H9 (cell line): ENCODE measurements at regions not wholly inside any gene's neighbourhood (a gene's known extent, or its start where the extent isn't known, plus 50 kb on each side); places are given as distances from the start of the nearest gene placed in this dataset.

Experiments used
- DNase-seq: peaks from one replicate; pipeline ENCODE4 v3.0.0-alpha.2; 2017
- H2AFZ ChIP-seq: one replicate; pipeline ENCODE4 v1.6.1; 2013; ENCODE audit warnings: mild to moderate bottlenecking, low read length, control low read depth, moderate library complexity
- H2AK5ac ChIP-seq: 2 replicates; pipeline ENCODE4 v1.6.1; 2013; ENCODE audit warnings: low read length, control low read depth, mixed read lengths; ENCODE audit not compliant: insufficient read length
- H2BK120ac ChIP-seq: one replicate; pipeline ENCODE4 v1.6.1; 2013; ENCODE audit warnings: low read depth, mild to moderate bottlenecking, low read length, control low read depth, inconsistent platforms; ENCODE audit not compliant: poor library complexity, severe bottlenecking
- H2BK12ac ChIP-seq: 2 replicates; pipeline ENCODE4 v1.6.1; 2013; ENCODE audit warnings: low read length, control low read depth, mixed read lengths, low read depth; ENCODE audit not compliant: insufficient read length
- H2BK15ac ChIP-seq: 2 replicates; pipeline ENCODE4 v1.6.1; 2013; ENCODE audit warnings: low read depth, low read length, control low read depth
- H2BK20ac ChIP-seq: one replicate; pipeline ENCODE4 v1.6.1; 2013; ENCODE audit warnings: low read depth, mild to moderate bottlenecking, low read length, control low read depth, inconsistent platforms; ENCODE audit not compliant: poor library complexity, severe bottlenecking
- H2BK5ac ChIP-seq: 2 replicates; pipeline ENCODE4 v1.6.1; 2013; ENCODE audit warnings: low read length, control low read depth, mixed read lengths; ENCODE audit not compliant: insufficient read length
- H3K14ac ChIP-seq: 2 replicates; pipeline ENCODE4 v1.6.1; 2013; ENCODE audit warnings: low read length, control low read depth; ENCODE audit not compliant: insufficient read depth
- H3K18ac ChIP-seq: 2 replicates; pipeline ENCODE4 v1.6.1; 2013; ENCODE audit warnings: low read depth, mild to moderate bottlenecking, mixed read lengths, low read length, control low read depth; ENCODE audit not compliant: insufficient read length
- H3K23ac ChIP-seq: 2 replicates; pipeline ENCODE4 v1.6.1; 2013; ENCODE audit warnings: low read length, control low read depth, mixed read lengths, low read depth; ENCODE audit not compliant: insufficient read length
- H3K23me2 ChIP-seq: 2 replicates; pipeline ENCODE4 v1.6.1; 2013; ENCODE audit warnings: low read depth, mild to moderate bottlenecking, mixed read lengths, low read length, control low read depth; ENCODE audit not compliant: insufficient read length, poor library complexity, severe bottlenecking
- H3K27ac ChIP-seq: 2 replicates; pipeline ENCODE4 v1.5.1; 2013; ENCODE audit warnings: low read length, control low read depth, mixed read lengths, low read depth; ENCODE audit not compliant: insufficient read length
- H3K27me3 ChIP-seq: 2 replicates; pipeline ENCODE4 v1.6.1; 2013; ENCODE audit warnings: low read length, control low read depth, inconsistent platforms; ENCODE audit not compliant: insufficient read depth
- H3K4ac ChIP-seq: 2 replicates; pipeline ENCODE4 v1.6.1; 2013; ENCODE audit warnings: low read depth, mild to moderate bottlenecking, control low read depth, inconsistent platforms, low read length, moderate library complexity
- H3K4me1 ChIP-seq: 2 replicates; pipeline ENCODE4 v1.6.1; 2013; ENCODE audit warnings: low read length, control low read depth, inconsistent platforms; ENCODE audit not compliant: insufficient read depth
- H3K4me2 ChIP-seq: 2 replicates; pipeline ENCODE4 v1.6.1; 2013; ENCODE audit warnings: low read length, control low read depth, mixed read lengths; ENCODE audit not compliant: insufficient read length, insufficient read depth
- H3K56ac ChIP-seq: 2 replicates; pipeline ENCODE4 v1.6.1; 2013; ENCODE audit warnings: low read depth, mild to moderate bottlenecking, mixed read lengths, low read length, control low read depth; ENCODE audit not compliant: insufficient read length
- H3K79me1 ChIP-seq: 2 replicates; pipeline ENCODE4 v1.6.1; 2013; ENCODE audit warnings: low read depth, mild to moderate bottlenecking, moderate library complexity, low read length, control low read depth, inconsistent platforms; ENCODE audit not compliant: insufficient read depth, poor library complexity, severe bottlenecking
- H3K79me2 ChIP-seq: 2 replicates; pipeline ENCODE4 v1.6.1; 2013; ENCODE audit warnings: low read length, control low read depth, inconsistent platforms; ENCODE audit not compliant: insufficient read depth
- H3K9ac ChIP-seq: 2 replicates; pipeline ENCODE4 v1.6.1; 2013; ENCODE audit warnings: low read length, control low read depth, mixed read lengths; ENCODE audit not compliant: insufficient read length; ENCODE audit errors: extremely low read depth
- H3K9me3 ChIP-seq: one replicate; pipeline ENCODE4 v1.6.1; 2013; ENCODE audit warnings: low read depth, low read length, inconsistent platforms; ENCODE audit not compliant: control insufficient read depth
- H3T11ph ChIP-seq: one replicate; pipeline ENCODE4 v1.6.1; 2013; ENCODE audit warnings: mild to moderate bottlenecking, low read length, control low read depth, inconsistent platforms
- H4K20me1 ChIP-seq: one replicate; pipeline ENCODE4 v1.6.1; 2013; ENCODE audit not compliant: control insufficient read depth, insufficient read length, insufficient read depth
- H4K5ac ChIP-seq: 2 replicates; pipeline ENCODE4 v1.6.1; 2013; ENCODE audit warnings: low read depth, mild to moderate bottlenecking, mixed read lengths, low read length, control low read depth; ENCODE audit not compliant: insufficient read length
- H4K8ac ChIP-seq: replicated peaks from 2 replicates; pipeline ENCODE4 v1.6.1; 2013; ENCODE audit warnings: low read length, control low read depth, mixed read lengths, low read depth; ENCODE audit not compliant: insufficient read length
- H4K91ac ChIP-seq: 2 replicates; pipeline ENCODE4 v1.6.1; 2013; ENCODE audit warnings: low read depth, mild to moderate bottlenecking, moderate library complexity, mixed read lengths, low read length, control low read depth; ENCODE audit not compliant: insufficient read length
- H3K27ac Mint-ChIP-seq, 3 experiments: 2 replicates in 2 of 3; 3 replicates in 1 of 3; pipeline ENCODE4 v1.8.0; 2020 to 2021; ENCODE audit warnings: mixed read lengths in 3 of 3, mild to moderate bottlenecking in 1 of 3, moderate library complexity in 1 of 3
- H3K27me3 Mint-ChIP-seq: 2 replicates; pipeline ENCODE4 v1.8.0; 2021; ENCODE audit warnings: low read depth, mild to moderate bottlenecking, moderate library complexity, mixed read lengths
- H3K36me3 Mint-ChIP-seq, 3 experiments: 2 replicates in 2 of 3; 3 replicates in 1 of 3; pipeline ENCODE4 v1.8.0; 2020 to 2021; ENCODE audit warnings: low read depth in 3 of 3, mixed read lengths in 3 of 3; ENCODE audit not compliant: insufficient read depth in 1 of 3
- H3K4me1 Mint-ChIP-seq, 2 experiments: 2 replicates each; pipeline ENCODE4 v1.8.0; 2020; ENCODE audit warnings: mixed read lengths in 2 of 2
- H3K4me3 Mint-ChIP-seq, 2 experiments: 2 replicates in 1 of 2; 3 replicates in 1 of 2; pipeline ENCODE4 v1.8.0; 2020 to 2021; ENCODE audit warnings: mild to moderate bottlenecking in 2 of 2, mixed read lengths in 2 of 2, moderate library complexity in 1 of 2
- H3K9me3 Mint-ChIP-seq, 2 experiments: 2 replicates in 1 of 2; 3 replicates in 1 of 2; pipeline ENCODE4 v1.8.0; 2020; ENCODE audit warnings: mild to moderate bottlenecking in 2 of 2, mixed read lengths in 2 of 2, moderate library complexity in 1 of 2
- CTCF ChIP-seq: fragments of 200-600 bp; sonication (generic); conservative IDR thresholded peaks from 3 replicates; pipeline ENCODE4 v1.8.0; 2021; ENCODE audit warnings: antibody characterized with exemption, mild to moderate bottlenecking
- WGBS: extraction: QIAGEN DNeasy Blood & Tissue Kit; methylation state at CpG from one replicate; pipeline ENCODE4 v1.1.7; 2013; ENCODE audit warnings: missing lambda C conversion rate, low lambda C conversion rate, mixed read lengths; ENCODE audit not compliant: insufficient read length; ENCODE audit errors: extremely low coverage; 5-methylcytosine and 5-hydroxymethylcytosine counted together

DNA sequence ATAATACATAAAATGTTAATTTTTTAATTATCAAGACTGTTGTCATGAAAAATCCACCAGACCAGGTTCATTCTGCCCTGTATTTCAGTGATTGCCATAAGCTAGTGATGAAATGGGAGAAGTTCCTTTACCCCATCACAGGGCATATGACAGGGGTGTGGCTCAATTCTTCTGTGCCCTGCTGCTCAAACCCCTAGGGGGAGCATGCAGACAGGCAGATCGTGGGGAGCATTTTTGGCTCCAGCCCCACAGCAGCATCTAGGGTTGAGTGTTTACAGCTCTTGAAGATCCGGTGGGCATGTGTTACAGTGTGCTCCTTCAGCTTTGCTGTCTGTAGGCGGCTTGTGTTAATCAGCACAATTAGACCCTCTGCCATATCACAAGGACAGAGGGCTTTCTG is 700.7 kb downstream of the PCDH18 start:
- Histone ChIP-seq H4K5ac (no peak overlapping the region), H2BK20ac (no peak overlapping the region), H3K4ac (no peak overlapping the region), H3K27me3 (no peaks in the 10 kb centered on the region), H3K79me2 (no peaks in the 10 kb centered on the region), H3K23me2 (no peaks in the 10 kb centered on the region), H3K56ac (no peak overlapping the region), H3K9ac (no peak overlapping the region), H3K4me2 (no peak overlapping the region), H3K9me3 (no peaks in the 10 kb centered on the region), H3K4me1 (no peaks in the 10 kb centered on the region), H2BK5ac (no peak overlapping the region), H2AFZ (no peak overlapping the region), H3K18ac (no peak overlapping the region), H3K27ac (no peak overlapping the region), H3K79me1 (no peaks in the 10 kb centered on the region), H2BK12ac (no peak overlapping the region), H4K20me1 (no peaks in the 10 kb centered on the region), H4K8ac (no peak overlapping the region), H3T11ph (no peak overlapping the region), H2BK15ac (no peak overlapping the region), H3K14ac (no peak overlapping the region), H2BK120ac (no peak overlapping the region), H3K23ac (no peak overlapping the region), H2AK5ac (no peak overlapping the region), H4K91ac (no peak overlapping the region)
- no peak overlapping the region for H3K4me3 Mint-ChIP-seq
- no peaks in the 10 kb centered on the region for H3K27me3 Mint-ChIP-seq
- H3K27ac Mint-ChIP-seq = no peak overlapping the region
- peaks cover 0 to 2% (median 0%) of the 10 kb centered on the region in 3 experiments; a peak in 1 of 7 replicates for H3K36me3 Mint-ChIP-seq
- WGBS = no CpG with 5 or more reads among the region's 3 CpGs
- no peak for DNase-seq
- peak; percentile 53 for TF ChIP-seq CTCF
- no peaks in the 10 kb centered on the region for H3K4me1 Mint-ChIP-seq
- H3K9me3 Mint-ChIP-seq = peaks cover 0 to 2% of the 10 kb centered on the region in 2 experiments; a peak in 2 of 5 replicates
